WERI-Rb-1 (cell line): ENCODE measurements at regions not wholly inside any gene's neighbourhood (a gene's known extent, or its start where the extent isn't known, plus 50 kb on each side); places are given as distances from the start of the nearest gene placed in this dataset.

Experiments used
- DNase-seq: peaks from one replicate; pipeline ENCODE4 v3.0.0-alpha.2; 2020
- H3K27ac ChIP-seq: fragments of 250-450 bp; sonication (Bioruptor Pico); 2 replicates; pipeline ENCODE4 v1.5.1; 2020; ENCODE audit warnings: mild to moderate bottlenecking, moderate library complexity
- H3K27me3 ChIP-seq: fragments of 250-450 bp; sonication (Bioruptor Pico); 2 replicates; pipeline ENCODE4 v1.5.1; 2021; ENCODE audit warnings: mild to moderate bottlenecking, low read depth, moderate library complexity; ENCODE audit not compliant: insufficient read depth, severe bottlenecking
- H3K36me3 ChIP-seq: fragments of 250-450 bp; sonication (Bioruptor Pico); 2 replicates; pipeline ENCODE4 v1.5.1; 2020; ENCODE audit warnings: mild to moderate bottlenecking, moderate library complexity
- H3K4me3 ChIP-seq: 2 replicates; pipeline ENCODE4 v1.5.1; 2011; ENCODE audit warnings: low read depth, mild to moderate bottlenecking, control low read depth, low read length
- H3K9me3 ChIP-seq: fragments of 250-450 bp; sonication (Bioruptor Pico); 2 replicates; pipeline ENCODE4 v1.5.1; 2021; ENCODE audit warnings: mild to moderate bottlenecking, moderate library complexity; ENCODE audit not compliant: severe bottlenecking
- CTCF ChIP-seq: IDR thresholded peaks from 2 replicates; pipeline ENCODE4 v1.5.1; 2011; ENCODE audit warnings: low read depth, mild to moderate bottlenecking, control low read depth, inconsistent platforms, low read length

DNA sequence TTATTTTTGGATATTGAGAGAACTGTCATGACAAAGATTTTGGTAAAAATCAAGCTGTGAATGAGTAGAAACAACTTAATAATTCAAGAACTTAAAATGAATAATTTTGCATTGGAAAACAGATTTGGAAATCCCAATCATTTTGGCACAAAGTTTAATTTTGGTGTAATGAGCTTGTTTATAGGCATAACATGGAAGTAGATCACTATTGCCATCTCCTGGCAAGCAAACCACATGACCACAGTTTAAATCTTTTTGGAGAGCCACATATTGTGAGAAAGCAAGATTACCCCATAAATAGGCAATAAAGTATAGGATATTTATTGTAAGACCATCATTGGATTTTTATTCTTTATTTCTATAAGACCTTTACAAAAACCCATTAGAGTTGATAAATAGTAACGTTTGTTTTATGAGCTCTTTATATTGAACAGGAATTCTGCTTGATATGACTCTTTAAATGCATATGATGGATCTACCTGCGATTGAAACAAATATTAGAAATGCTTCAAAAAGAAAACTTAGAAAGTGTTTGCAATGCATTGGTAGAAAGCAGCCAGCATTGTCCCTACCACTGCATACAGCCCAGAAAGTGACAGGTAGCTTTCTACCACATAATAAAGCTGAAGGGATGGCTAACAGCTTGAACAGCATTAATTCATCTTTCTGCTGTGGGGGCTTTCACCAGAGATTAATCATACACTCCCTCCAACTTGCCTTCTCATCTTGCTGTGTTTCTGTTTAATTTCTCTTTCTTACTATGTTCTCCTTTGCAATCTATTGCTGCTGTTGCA is 766.8 kb downstream of the TBL1XR1 start:
- Histone ChIP-seq H3K27me3 (no peaks in the 10 kb centered on the region), H3K36me3 (no peaks in the 10 kb centered on the region), H3K9me3 (no peaks in the 10 kb centered on the region), H3K4me3 (no peak overlapping the region), H3K27ac (no peak overlapping the region)
- TF ChIP-seq CTCF: peak; percentile 55
- DNase-seq: peak; percentile 9

- Histone ChIP-seq H3K9me3 (no peaks in the 10 kb centered on the region), H3K36me3 (no peaks in the 10 kb centered on the region), H3K4me3 (no peak overlapping the region), H3K27ac (no peak overlapping the region), H3K27me3 (no peaks in the 10 kb centered on the region)
- no peak for TF ChIP-seq CTCF
- no peak for DNase-seq
These were observed 768.7 kb downstream of the TBL1XR1 start for GRCh38 chr3:176428552-176428951.

GRCh38 chr3:176426371-176426770 is 770.9 kb downstream of the TBL1XR1 start:
- Histone ChIP-seq H3K4me3 (no peak overlapping the region), H3K9me3 (no peaks in the 10 kb centered on the region), H3K36me3 (no peaks in the 10 kb centered on the region), H3K27me3 (no peaks in the 10 kb centered on the region), H3K27ac (no peak overlapping the region)
- TF ChIP-seq CTCF: no peak
- DNase-seq: no peak

DNA sequence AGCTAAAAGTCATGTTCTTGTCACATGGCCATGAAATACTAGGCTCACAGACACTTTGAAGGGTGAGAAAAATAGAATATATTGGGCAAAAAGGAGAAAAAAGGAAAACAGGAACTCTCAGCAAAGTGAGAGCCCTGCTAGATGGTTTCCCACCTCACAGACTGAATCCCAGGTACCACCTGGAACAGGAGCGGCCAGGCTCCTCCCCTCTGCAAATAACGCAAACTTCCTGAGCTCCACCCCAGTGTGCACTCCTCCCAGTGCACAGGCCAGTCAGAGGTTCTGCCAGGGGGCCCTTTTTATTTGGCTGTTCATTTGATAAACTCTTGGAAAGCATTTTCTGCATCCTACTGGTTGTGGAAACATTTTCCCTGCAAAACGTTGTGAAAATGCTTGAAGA is 780.4 kb downstream of the TBL1XR1 start:
- Histone ChIP-seq H3K27me3 (no peaks in the 10 kb centered on the region), H3K4me3 (no peak overlapping the region)
- no peak for DNase-seq

DNA sequence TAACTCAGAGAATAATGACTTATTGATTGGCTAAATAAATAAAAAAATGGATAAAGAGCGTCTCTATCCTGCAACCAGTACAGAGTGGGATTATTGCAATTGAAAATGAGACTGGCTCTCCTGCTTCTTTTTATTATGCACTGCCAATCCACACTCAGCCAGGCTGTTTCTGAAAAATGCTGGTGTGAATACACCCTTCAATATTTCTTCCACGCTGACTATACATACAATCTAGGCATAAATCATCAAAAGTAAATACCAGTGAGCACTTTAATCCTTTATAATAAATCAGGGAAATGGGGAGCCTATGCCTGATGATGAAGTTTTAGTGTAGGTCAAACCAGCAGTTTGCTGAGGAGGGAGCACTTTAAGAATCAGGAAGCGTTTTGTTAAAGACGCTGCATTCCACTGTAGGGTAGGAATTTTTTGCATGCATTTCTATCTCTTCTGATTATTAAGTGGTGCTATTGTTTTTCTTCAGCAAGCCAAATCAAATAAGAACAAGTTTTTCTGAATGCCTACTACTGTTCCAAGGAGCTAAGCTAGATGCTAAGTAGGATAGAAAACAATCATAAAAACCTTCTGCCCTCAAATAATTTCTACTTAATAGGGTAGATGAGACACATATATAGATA is 781.5 kb downstream of the TBL1XR1 start:
- Histone ChIP-seq H3K27ac (no peak overlapping the region), H3K27me3 (no peaks in the 10 kb centered on the region), H3K9me3 (no peaks in the 10 kb centered on the region), H3K4me3 (no peak overlapping the region), H3K36me3 (no peaks in the 10 kb centered on the region)
- TF ChIP-seq CTCF: no peak
- no peak for DNase-seq

More for the DNA sequence above, 780.4 kb downstream of the TBL1XR1 start:
- no peak overlapping the region for H3K27ac ChIP-seq
- TF ChIP-seq CTCF: no peak
- H3K36me3 ChIP-seq: no peaks in the 10 kb centered on the region
- H3K9me3 ChIP-seq: no peaks in the 10 kb centered on the region
